NCI-H82 treated with DMSO at 0.1 percent for 48 hours (cell line): ENCODE measurements at regions not wholly inside any gene's neighbourhood (a gene's known extent, or its start where the extent isn't known, plus 50 kb on each side); places are given as distances from the start of the nearest gene placed in this dataset.
A peak's percentile ranks its signal among the peaks of the same experiment; 100 is the strongest.

Source experiments
- DNase-seq: peaks from one replicate; lab custom pipeline; 2025; ENCODE audit not compliant: unreplicated experiment; lab: John Stamatoyannopoulos, UW

DNA sequence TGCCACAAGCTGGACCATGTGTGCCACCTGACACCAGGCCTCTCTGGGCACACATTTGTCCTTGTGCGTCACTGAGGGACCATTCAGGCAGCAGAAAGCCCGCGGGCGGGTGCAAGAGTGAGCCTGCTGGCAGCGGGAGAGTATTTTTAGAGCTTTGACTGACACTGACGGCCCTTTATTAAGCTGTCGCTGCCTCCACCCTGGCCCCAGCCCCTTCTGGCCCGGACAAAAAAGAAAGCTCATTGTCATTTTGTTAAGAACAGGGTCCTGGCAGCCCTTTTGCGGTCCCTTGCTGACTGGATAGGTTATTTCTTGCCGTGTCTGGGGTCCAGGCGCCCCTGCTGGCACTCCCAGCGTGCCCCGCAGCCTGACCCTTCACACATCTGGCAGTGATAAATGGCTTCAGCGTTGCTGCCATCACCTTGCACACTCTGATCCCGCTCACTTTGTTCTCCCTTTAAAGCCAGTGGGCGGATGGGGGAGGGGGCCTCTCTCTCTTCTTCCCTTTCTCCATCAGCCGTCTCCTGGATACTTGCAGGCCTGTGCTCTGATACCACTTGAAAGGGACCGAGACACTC, 78.4 kb upstream of the NKD1 start:
- no peak for DNase-seq

DNA sequence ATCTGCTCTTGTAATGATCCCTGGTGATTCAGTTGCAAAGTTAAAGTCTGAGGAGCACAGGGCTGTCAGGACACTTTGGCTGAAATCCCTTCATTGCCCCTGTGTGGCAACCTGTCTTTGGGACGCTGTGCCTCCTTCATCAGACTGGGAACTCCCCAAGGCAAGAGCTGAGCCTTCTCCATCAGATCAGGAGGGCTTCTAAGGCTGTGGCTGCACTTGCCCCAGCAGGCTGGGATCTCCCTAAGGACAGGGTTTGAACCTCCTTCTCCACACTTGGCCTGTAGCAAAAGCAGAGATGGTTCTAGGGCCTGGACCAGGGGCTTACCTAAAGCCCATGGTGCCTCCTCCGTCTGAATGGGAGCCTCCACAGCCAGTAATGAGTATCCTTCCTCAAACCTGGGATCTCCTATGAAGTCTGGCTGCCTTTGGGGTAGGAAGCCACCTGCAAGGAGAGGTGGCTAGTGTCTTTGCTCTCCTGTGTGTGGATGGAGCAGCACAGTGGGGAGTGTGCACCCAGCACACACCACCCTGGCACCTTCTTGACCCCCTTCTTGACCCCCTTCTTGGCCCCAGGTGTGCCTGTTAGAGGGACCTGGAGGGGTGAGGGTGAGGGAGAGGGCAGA, 79.0 kb upstream of the NKD1 start:
- DNase-seq: no peak

- DNase-seq: no peak
These were observed 79.5 kb upstream of the NKD1 start for GRCh38 chr16:50468749-50469078.

DNA sequence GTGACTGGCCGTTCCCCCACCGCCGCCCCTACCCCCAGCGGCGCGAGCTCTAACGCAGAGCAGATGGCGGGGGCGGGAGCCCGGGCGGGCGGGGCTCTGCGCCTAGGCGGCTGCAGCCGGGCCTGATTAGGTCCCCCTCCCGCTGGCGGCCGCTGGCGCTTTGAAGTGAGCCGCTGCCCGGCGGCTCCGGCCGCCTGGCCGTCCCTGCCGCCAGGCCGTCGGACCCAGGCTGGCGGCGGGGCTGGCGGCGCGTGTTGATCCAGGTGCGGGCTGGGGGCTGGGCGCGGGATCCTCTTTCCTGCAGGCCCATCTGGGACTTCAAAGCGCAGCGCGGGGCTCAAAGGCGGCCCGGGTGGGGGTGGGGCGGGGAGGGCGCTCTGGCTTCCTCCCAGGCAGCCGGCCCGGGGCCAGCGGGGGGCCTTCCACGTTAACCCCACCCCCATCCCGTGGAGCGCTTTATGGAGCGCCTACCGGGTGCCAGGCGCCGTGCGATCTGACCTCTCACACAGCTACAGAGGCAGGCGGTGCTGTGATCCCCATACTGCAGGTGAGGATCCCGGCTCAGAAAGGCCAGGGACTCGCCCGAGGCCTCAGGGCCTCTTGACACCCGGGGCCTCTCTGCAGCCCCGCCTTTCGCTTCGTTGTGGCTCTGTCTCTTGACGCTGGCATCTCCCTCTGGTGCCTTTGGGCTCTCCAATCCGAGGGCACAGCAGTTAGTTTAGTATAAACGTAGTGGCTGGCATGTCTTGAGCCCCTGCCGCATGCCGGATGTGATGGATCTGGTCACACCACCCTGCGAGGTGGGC, 80.0 kb upstream of the NKD1 start:
- DNase-seq: peak; percentile 25

- DNase-seq: no peak
These were observed 80.6 kb upstream of the NKD1 start for GRCh38 chr16:50467559-50467942.

- no peak for DNase-seq
These were observed 82.0 kb upstream of the NKD1 start for GRCh38 chr16:50466170-50466569.

- no peak for DNase-seq
These were observed 83.6 kb upstream of the NKD1 start for GRCh38 chr16:50464325-50465290.

DNA sequence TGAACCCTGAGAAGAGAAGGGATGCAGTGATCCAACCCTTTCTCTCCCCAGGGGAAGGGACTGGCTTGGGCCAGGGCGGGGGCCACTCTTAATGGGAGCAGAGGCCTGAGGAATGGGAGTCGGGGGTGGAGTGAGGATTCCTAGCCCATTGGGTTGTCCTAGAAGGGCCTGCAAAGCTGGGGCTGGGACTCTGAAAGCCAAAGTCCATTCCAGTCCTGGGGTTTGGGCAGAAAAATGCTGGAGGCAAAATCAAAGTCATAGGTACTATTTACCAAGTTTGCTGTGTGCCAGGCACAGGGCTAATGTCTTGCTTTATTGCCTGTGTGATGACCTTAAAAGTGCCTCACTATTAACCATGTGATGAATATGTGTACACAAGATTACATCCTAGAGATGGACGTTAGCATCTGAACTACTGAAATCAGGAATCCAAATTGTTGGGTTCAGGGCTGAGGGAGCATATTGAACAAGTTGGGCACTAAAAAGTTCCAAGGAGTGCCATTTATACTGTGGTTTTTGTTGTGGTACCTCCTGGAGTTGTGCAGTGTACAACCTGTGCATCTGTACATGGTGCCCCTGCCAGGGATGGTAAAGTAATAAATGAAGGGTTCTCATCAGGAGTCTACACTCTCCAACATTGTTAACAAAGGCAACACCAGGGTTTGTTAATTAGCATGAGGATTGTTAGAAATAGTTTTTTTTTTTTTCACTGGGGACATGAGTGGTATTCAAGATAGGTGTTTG, 84.4 kb upstream of the NKD1 start:
- no peak for DNase-seq

DNA sequence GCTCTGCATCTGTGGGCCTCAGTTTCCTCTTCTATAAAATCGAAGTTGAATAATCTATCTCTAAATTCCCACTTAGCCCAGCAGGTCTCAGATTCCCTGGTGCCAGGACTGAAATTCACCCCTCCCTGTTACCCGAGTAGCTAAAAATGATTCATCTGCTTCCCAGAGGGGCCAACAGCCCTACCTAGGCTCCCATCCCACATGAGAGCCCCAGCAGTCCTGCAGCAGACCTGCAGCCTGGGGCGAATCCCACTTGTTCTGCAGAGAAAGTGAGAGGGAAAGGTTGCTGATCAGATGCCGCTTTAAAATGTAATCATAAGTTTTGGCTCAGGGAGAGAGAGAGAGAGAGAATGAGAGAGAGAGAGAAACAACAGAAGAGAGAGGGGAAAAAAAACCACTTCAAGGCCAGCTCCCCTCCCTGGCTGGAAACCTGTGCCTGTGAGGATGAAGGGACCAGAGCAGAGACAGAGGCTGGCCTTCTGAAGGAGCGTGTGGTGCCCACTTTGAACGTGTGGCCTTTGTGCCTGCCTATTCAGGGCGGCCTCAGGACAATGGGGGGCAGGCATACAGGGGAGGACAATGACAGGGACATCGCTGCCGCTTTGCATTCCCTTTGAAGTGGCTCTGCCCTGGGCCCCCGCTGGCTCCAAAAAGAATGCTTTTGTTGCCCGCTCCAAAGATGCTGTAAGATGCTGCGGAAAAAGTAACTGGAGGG, 85.2 kb upstream of the NKD1 start:
- no peak for DNase-seq

- no peak for DNase-seq
These were observed 86.8 kb upstream of the NKD1 start for GRCh38 chr16:50461400-50461760.

GRCh38 chr16:50460538-50461399, 87.4 kb upstream of the NKD1 start:
- DNase-seq: no peak

- DNase-seq: no peak
These were observed 88.6 kb upstream of the NKD1 start for GRCh38 chr16:50459496-50460080.

- DNase-seq: no peak
These were observed 89.3 kb upstream of the NKD1 start for GRCh38 chr16:50458667-50459495.

DNA sequence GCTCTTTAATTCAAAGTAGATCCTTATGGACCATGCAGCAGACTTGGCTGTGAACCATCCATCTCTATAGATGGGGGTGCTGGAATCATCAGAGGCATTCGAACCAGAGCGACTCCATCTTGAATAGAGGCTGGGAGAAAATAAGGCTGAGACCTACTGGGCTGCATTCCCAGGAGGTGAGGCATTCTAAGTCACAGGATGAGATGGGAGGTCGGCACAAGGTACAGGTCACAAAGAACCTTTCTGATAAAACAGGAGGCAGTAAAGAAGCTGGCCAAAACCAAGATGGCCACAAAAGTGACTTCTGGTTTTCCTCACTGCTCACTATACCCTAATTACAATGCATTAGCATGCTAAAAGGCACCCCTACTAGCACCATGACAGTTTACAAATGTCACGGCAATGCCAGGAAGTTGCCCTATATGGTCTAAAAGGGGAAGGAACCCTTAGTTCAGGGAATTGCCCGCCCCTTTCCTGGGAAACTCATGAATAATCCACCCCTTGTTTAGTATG, 89.2 kb upstream of the BRD7 start:
- DNase-seq: no peak

DNA sequence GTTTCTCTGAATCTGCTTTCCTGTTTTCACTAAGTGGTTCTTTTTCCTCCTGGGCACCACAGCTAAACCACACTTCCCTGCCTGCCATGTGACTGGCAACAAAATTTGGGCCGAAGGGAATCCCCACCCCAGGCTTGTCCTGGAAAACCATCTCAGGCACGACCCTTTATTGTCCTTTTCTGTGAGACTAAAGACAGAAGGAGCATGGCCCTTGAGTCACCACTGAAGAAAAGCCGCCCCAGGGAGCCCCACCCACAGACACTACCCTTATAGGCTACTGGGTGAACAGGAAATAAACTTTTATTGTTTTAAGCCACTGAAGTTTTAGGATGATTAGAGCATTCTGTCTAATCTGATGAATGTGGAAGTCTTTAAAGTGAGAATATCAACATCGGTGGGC, 88.6 kb upstream of the BRD7 start:
- no peak for DNase-seq

- no peak for DNase-seq
These were observed 86.6 kb upstream of the BRD7 start for GRCh38 chr16:50455288-50455845.

DNA sequence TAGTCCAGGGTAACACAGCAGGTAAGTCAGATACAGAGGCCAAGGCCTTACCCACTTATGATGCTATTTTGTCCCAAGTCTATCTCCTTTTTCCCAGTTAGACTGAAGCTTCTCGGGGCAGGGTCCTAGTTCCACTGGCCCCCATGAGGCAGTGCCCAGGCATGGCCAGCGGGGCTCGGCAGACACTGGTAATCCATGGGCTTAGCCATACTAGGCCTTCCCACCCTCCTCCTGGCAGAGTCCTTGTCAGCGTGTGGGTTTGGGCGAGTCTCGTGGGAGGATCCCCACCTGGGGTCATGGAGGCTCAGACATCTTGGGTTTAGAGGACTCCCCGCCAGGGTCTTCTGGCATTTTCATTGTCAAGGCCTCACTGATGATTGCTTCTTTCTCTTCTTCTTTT, 84.7 kb upstream of the BRD7 start:
- no peak for DNase-seq
